GM18870 (cell line): ENCODE measurements at regions not wholly inside any gene's neighbourhood (a gene's known extent, or its start where the extent isn't known, plus 50 kb on each side); places are given as distances from the start of the nearest gene placed in this dataset.
"Not testable (repeated sequence)": the region's sequence is repeated elsewhere in the genome, so short reads cannot be mapped to it uniquely, and the experiment has no call there.

ENCODE experiments used
- ATAC-seq: cut with Tn5 transposase; IDR thresholded peaks from one replicate; pipeline ENCODE4 v1.9.1; 2021; ENCODE audit warnings: moderate library complexity; ENCODE audit not compliant: unreplicated experiment

DNA sequence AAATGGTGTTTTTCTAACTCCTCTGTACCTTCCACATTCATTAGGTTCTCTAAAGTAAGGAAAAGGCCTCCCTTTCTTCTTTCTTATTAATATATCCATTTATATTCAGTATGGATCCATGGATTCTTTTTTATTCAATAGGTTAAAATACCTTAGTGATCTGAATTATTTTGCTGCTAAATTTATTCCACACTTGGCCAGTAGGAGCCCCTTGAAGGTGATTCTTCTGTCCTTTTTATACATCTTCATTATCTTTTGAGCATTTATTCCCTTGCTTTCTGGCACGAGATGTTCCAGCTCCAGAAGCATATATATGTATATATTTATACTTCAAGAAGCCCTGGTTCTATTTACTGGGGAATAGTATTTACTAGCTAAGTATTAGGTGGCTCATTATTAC is 311.8 kb upstream of the SGCD start:
- no peak for ATAC-seq

- no peak for ATAC-seq
Observed at GRCh38 chr5:156019130-156019529, 307.8 kb upstream of the SGCD start.

DNA sequence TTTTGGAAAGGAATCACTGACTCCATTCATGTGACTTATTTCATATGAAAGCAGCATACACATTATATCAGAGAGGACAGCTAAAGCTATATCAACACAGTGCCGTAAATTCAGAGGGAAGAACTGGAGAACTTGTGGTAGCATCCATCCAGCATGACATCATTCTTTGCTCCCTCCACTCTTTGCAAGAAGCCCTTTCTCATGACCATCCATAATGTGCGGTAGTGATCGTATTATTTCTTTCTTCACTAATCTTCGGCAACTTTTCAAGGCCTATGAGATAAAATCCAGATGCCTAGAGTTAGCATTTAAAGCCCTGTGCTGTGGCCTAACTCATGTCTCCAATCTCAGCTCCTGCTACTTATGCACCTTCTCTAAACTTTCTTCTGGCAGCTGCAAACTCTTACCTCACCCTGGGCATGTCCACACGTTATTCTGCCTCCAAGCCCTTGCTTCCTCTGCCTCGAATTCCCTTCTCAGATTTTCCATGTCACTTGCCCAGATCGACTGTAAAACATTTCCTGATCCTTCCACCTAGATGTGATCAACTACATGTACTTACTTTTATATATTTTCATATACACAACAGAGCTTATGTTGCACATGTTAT is 307.3 kb upstream of the SGCD start:
- no peak for ATAC-seq

DNA sequence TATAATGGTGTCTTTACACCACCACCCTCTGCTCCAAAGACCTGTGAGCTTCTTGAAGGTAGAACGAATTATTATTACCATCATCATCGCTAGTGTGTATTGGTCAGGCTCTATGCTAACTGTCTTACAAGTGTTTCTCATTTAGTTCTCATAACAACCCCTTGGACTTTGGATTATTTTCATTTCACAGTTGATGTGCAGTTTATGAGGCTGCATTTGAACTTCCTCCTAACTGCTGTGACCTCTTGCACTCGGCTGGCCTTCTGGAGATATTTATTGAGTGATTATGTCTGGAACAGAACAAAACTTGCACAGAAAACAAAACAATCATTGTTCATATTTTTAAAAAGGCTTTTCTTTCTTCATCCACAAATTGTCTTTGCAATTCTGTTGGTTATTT is 306.3 kb upstream of the SGCD start:
- ATAC-seq: no peak

- no peak for ATAC-seq
Observed at GRCh38 chr5:156021866-156022265, 305.1 kb upstream of the SGCD start.

DNA sequence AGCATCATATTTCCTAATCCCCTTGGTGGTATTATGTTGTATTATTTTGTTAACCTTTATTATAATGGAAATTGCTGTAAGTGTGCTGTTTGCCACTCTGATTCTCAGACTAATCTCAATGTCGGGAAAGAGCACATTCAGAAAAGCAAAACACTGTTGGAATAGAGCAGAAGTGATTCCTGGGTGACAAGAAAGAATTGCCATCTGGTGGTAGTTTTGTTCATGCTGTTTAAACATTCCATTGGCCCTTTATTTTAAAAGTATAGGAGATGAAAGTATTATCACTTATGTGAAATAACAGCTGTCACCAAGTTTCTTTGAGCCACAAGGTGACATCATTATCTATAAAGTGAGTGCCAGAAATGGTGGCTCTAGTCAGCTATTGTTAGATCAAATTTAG is 301.3 kb upstream of the SGCD start:
- ATAC-seq: no peak

DNA sequence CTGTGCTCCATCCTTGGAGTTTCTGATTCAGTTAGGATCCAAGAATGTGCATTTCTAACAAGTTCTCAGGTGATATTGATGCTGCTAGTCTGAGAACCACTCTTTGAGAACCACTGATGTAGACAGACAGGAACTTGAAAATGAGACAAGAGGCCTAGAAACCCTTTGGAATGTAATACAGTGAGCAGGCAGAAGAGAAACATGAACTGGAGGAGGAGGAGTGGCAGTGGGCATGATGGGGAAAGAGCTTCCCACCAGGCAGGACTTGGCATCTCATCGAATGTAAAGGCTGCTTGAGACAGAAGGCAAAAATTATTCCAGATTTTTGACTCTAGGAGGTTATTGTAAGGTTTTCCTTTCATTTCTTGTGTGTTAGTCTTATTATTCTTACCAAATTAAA is 295.8 kb upstream of the SGCD start:
- no peak for ATAC-seq

DNA sequence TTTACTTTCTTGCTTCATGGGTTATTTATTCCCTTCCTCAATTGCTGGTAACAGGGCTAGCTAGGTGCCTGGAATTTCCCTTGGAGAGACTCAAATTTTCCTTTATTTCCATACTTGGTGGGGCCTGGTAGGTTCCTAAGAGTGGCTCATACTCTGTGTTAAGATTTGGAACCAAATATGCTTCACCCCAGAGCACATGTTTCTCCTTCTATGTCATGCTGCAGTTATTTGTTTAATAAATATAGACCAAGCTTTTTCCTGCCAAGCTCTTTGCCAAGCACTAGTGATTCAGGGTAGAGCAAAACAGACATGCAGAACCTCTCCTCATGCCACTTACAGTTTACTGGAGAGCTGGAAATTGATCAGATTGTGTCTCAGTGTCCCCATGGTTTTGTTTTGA is 290.3 kb upstream of the SGCD start:
- ATAC-seq: no peak

DNA sequence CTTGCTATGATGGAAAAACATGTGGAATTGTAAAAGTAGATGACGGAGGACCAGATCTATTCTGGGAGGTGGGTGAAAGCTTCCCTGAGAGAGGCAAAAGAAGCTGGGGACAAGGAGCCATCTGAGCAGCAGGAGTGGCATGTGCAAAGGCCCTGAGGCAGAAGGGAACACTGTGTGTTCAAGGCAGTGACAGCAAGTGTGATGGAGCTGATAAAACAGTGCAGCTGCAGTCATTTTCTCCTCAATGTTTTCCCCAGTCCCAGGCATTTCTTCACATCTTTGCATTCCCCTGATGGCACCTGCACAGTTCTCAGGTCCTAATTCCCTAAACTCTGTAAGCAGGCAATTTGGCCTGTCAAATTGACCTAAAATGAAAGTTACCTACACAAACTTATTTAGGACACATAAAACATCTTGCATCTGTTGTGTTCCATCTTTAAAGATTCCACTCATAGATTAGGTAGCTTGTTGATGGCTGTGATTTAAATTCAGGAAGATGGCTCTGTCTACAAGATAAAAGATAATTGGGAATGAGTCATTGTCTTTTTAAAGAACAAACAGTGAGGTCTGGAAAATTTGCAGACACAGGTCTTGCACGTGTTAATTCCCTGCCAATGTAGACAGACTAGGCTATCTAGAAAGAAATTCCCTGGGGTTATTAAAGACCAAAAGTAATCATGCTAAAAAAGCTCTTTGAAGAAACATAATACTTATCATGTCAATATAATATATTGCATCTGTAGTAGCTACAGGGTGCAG is 289.6 kb upstream of the SGCD start:
- ATAC-seq: no peak

GRCh38 chr5:156042726-156043125 is 284.2 kb upstream of the SGCD start:
- ATAC-seq: no peak

DNA sequence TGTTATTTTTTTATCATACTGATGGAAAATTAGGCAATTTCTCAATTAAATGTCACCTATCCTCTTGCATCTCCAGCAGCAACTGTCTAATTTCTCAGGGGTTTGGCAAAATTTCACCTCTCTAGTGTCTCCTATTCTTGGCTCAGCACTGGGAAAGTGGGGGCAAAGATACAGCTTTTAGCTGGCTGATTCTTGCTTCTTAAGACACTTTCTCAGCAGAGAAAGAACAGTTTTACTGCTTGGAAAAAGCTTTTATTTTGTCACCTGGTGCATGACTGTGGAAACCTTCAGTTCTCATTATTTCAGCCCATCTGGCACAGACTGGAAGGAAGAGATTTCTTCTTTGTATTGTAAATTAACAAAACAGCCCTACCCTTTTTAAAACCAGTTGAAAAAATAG is 283.6 kb upstream of the SGCD start:
- no peak for ATAC-seq

- ATAC-seq: no peak
Observed at GRCh38 chr5:156051972-156052371, 275.0 kb upstream of the SGCD start.

DNA sequence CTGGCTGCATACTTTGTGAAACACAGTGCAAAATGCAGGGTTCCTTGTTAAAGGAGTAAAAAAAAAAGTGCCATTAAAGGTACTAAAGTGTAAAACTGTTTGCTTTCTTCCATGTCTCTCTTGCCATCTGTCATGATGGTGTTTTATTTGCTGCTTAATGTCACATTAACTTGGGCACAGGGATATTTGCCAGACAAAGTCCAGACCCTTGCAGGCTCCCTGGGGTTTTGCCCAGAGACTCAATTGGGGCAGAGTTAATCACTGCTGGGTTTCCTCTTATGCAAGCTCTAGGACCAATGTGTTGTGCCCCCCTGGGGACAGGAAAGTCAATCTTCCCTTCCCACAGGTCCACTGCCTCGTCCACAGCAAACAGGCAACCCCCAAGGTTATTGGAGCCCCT is 274.3 kb upstream of the SGCD start:
- ATAC-seq: no peak

- ATAC-seq: no peak
Observed at GRCh38 chr5:156053056-156053455, 273.9 kb upstream of the SGCD start.

GRCh38 chr5:156076912-156077311 is 250.1 kb upstream of the SGCD start:
- no peak for ATAC-seq

- ATAC-seq: no peak
Observed at GRCh38 chr5:156087577-156088110, 239.3 kb upstream of the SGCD start.

DNA sequence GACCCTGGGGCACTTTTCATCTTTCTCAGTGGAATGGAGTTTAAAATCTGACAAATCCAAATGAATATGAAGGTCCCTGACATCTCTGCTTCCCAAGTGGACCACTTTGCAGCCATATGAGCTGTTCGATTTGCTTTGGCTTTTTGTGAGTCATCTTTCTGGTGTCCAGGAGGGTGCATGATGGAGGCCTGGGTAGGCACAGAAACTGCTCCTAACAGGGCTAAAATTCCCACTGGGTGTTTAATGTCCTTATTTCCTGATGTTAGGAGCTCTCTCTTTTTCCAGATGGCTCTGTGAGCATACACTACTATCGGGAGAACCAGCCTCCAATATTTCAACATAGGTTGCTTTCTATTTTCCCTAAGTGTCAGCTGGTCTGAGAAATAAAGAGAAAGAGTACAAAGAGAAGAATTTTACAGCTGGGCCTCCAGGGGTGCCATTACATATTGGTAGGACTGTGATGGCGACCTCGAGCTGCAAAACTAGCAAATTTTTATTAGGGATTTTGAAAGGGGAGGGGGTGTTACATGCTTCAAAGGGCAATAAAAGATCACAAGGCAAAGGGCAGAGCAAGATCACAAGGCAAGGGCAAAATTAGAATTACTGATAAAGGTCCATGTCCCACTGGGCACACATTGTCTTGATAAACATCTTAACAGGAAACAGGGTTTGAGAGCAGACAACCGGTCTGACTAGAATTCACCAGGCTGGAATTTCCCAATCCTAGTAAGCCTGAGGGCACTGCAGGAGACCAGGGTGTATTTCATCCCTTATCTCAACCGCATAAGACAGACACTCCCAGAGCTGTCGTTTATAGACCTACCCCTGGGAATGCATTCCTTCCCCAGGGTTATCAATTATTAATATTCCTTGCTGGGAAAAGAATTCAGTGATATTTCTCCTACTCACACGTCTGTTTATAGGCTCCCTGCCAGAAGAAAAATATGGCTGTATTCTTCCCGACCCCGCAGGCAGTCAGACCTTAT is 236.7 kb upstream of the SGCD start:
- not testable (repeated sequence) for ATAC-seq

GRCh38 chr5:156093024-156093423 is 233.9 kb upstream of the SGCD start:
- no peak for ATAC-seq

GRCh38 chr5:156094001-156094400 is 233.0 kb upstream of the SGCD start:
- ATAC-seq: no peak

- ATAC-seq: no peak
Observed at GRCh38 chr5:156095709-156096241, 231.2 kb upstream of the SGCD start.

- no peak for ATAC-seq
Observed at GRCh38 chr5:156096259-156096658, 230.7 kb upstream of the SGCD start.
